H9 (cell line): ENCODE measurements at regions not wholly inside any gene's neighbourhood (a gene's known extent, or its start where the extent isn't known, plus 50 kb on each side); places are given as distances from the start of the nearest gene placed in this dataset.

ENCODE experiments used
- DNase-seq: peaks from one replicate; pipeline ENCODE4 v3.0.0-alpha.2; 2017
- H2AFZ ChIP-seq: one replicate; pipeline ENCODE4 v1.6.1; 2013; ENCODE audit warnings: mild to moderate bottlenecking, low read length, control low read depth, moderate library complexity
- H2AK5ac ChIP-seq: 2 replicates; pipeline ENCODE4 v1.6.1; 2013; ENCODE audit warnings: low read length, control low read depth, mixed read lengths; ENCODE audit not compliant: insufficient read length
- H2BK120ac ChIP-seq: one replicate; pipeline ENCODE4 v1.6.1; 2013; ENCODE audit warnings: low read depth, mild to moderate bottlenecking, low read length, control low read depth, inconsistent platforms; ENCODE audit not compliant: poor library complexity, severe bottlenecking
- H2BK12ac ChIP-seq: 2 replicates; pipeline ENCODE4 v1.6.1; 2013; ENCODE audit warnings: low read length, control low read depth, mixed read lengths, low read depth; ENCODE audit not compliant: insufficient read length
- H2BK15ac ChIP-seq: 2 replicates; pipeline ENCODE4 v1.6.1; 2013; ENCODE audit warnings: low read depth, low read length, control low read depth
- H2BK20ac ChIP-seq: one replicate; pipeline ENCODE4 v1.6.1; 2013; ENCODE audit warnings: low read depth, mild to moderate bottlenecking, low read length, control low read depth, inconsistent platforms; ENCODE audit not compliant: poor library complexity, severe bottlenecking
- H2BK5ac ChIP-seq: 2 replicates; pipeline ENCODE4 v1.6.1; 2013; ENCODE audit warnings: low read length, control low read depth, mixed read lengths; ENCODE audit not compliant: insufficient read length
- H3K14ac ChIP-seq: 2 replicates; pipeline ENCODE4 v1.6.1; 2013; ENCODE audit warnings: low read length, control low read depth; ENCODE audit not compliant: insufficient read depth
- H3K18ac ChIP-seq: 2 replicates; pipeline ENCODE4 v1.6.1; 2013; ENCODE audit warnings: low read depth, mild to moderate bottlenecking, mixed read lengths, low read length, control low read depth; ENCODE audit not compliant: insufficient read length
- H3K23ac ChIP-seq: 2 replicates; pipeline ENCODE4 v1.6.1; 2013; ENCODE audit warnings: low read length, control low read depth, mixed read lengths, low read depth; ENCODE audit not compliant: insufficient read length
- H3K23me2 ChIP-seq: 2 replicates; pipeline ENCODE4 v1.6.1; 2013; ENCODE audit warnings: low read depth, mild to moderate bottlenecking, mixed read lengths, low read length, control low read depth; ENCODE audit not compliant: insufficient read length, poor library complexity, severe bottlenecking
- H3K27ac ChIP-seq: 2 replicates; pipeline ENCODE4 v1.5.1; 2013; ENCODE audit warnings: low read length, control low read depth, mixed read lengths, low read depth; ENCODE audit not compliant: insufficient read length
- H3K27me3 ChIP-seq: 2 replicates; pipeline ENCODE4 v1.6.1; 2013; ENCODE audit warnings: low read length, control low read depth, inconsistent platforms; ENCODE audit not compliant: insufficient read depth
- H3K4ac ChIP-seq: 2 replicates; pipeline ENCODE4 v1.6.1; 2013; ENCODE audit warnings: low read depth, mild to moderate bottlenecking, control low read depth, inconsistent platforms, low read length, moderate library complexity
- H3K4me1 ChIP-seq: 2 replicates; pipeline ENCODE4 v1.6.1; 2013; ENCODE audit warnings: low read length, control low read depth, inconsistent platforms; ENCODE audit not compliant: insufficient read depth
- H3K4me2 ChIP-seq: 2 replicates; pipeline ENCODE4 v1.6.1; 2013; ENCODE audit warnings: low read length, control low read depth, mixed read lengths; ENCODE audit not compliant: insufficient read length, insufficient read depth
- H3K56ac ChIP-seq: 2 replicates; pipeline ENCODE4 v1.6.1; 2013; ENCODE audit warnings: low read depth, mild to moderate bottlenecking, mixed read lengths, low read length, control low read depth; ENCODE audit not compliant: insufficient read length
- H3K79me1 ChIP-seq: 2 replicates; pipeline ENCODE4 v1.6.1; 2013; ENCODE audit warnings: low read depth, mild to moderate bottlenecking, moderate library complexity, low read length, control low read depth, inconsistent platforms; ENCODE audit not compliant: insufficient read depth, poor library complexity, severe bottlenecking
- H3K79me2 ChIP-seq: 2 replicates; pipeline ENCODE4 v1.6.1; 2013; ENCODE audit warnings: low read length, control low read depth, inconsistent platforms; ENCODE audit not compliant: insufficient read depth
- H3K9ac ChIP-seq: 2 replicates; pipeline ENCODE4 v1.6.1; 2013; ENCODE audit warnings: low read length, control low read depth, mixed read lengths; ENCODE audit not compliant: insufficient read length; ENCODE audit errors: extremely low read depth
- H3K9me3 ChIP-seq: one replicate; pipeline ENCODE4 v1.6.1; 2013; ENCODE audit warnings: low read depth, low read length, inconsistent platforms; ENCODE audit not compliant: control insufficient read depth
- H3T11ph ChIP-seq: one replicate; pipeline ENCODE4 v1.6.1; 2013; ENCODE audit warnings: mild to moderate bottlenecking, low read length, control low read depth, inconsistent platforms
- H4K20me1 ChIP-seq: one replicate; pipeline ENCODE4 v1.6.1; 2013; ENCODE audit not compliant: control insufficient read depth, insufficient read length, insufficient read depth
- H4K5ac ChIP-seq: 2 replicates; pipeline ENCODE4 v1.6.1; 2013; ENCODE audit warnings: low read depth, mild to moderate bottlenecking, mixed read lengths, low read length, control low read depth; ENCODE audit not compliant: insufficient read length
- H4K8ac ChIP-seq: replicated peaks from 2 replicates; pipeline ENCODE4 v1.6.1; 2013; ENCODE audit warnings: low read length, control low read depth, mixed read lengths, low read depth; ENCODE audit not compliant: insufficient read length
- H4K91ac ChIP-seq: 2 replicates; pipeline ENCODE4 v1.6.1; 2013; ENCODE audit warnings: low read depth, mild to moderate bottlenecking, moderate library complexity, mixed read lengths, low read length, control low read depth; ENCODE audit not compliant: insufficient read length
- H3K27ac Mint-ChIP-seq, 3 experiments: 2 replicates in 2 of 3; 3 replicates in 1 of 3; pipeline ENCODE4 v1.8.0; 2020 to 2021; ENCODE audit warnings: mixed read lengths in 3 of 3, mild to moderate bottlenecking in 1 of 3, moderate library complexity in 1 of 3
- H3K27me3 Mint-ChIP-seq: 2 replicates; pipeline ENCODE4 v1.8.0; 2021; ENCODE audit warnings: low read depth, mild to moderate bottlenecking, moderate library complexity, mixed read lengths
- H3K36me3 Mint-ChIP-seq, 3 experiments: 2 replicates in 2 of 3; 3 replicates in 1 of 3; pipeline ENCODE4 v1.8.0; 2020 to 2021; ENCODE audit warnings: low read depth in 3 of 3, mixed read lengths in 3 of 3; ENCODE audit not compliant: insufficient read depth in 1 of 3
- H3K4me1 Mint-ChIP-seq, 2 experiments: 2 replicates each; pipeline ENCODE4 v1.8.0; 2020; ENCODE audit warnings: mixed read lengths in 2 of 2
- H3K4me3 Mint-ChIP-seq, 2 experiments: 2 replicates in 1 of 2; 3 replicates in 1 of 2; pipeline ENCODE4 v1.8.0; 2020 to 2021; ENCODE audit warnings: mild to moderate bottlenecking in 2 of 2, mixed read lengths in 2 of 2, moderate library complexity in 1 of 2
- H3K9me3 Mint-ChIP-seq, 2 experiments: 2 replicates in 1 of 2; 3 replicates in 1 of 2; pipeline ENCODE4 v1.8.0; 2020; ENCODE audit warnings: mild to moderate bottlenecking in 2 of 2, mixed read lengths in 2 of 2, moderate library complexity in 1 of 2
- WGBS: extraction: QIAGEN DNeasy Blood & Tissue Kit; methylation state at CpG from one replicate; pipeline ENCODE4 v1.1.7; 2013; ENCODE audit warnings: missing lambda C conversion rate, low lambda C conversion rate, mixed read lengths; ENCODE audit not compliant: insufficient read length; ENCODE audit errors: extremely low coverage; 5-methylcytosine and 5-hydroxymethylcytosine counted together
- TF ChIP-seq, protein P1 (sequence below): fragments of 200-600 bp; sonication (generic); conservative IDR thresholded peaks from 3 replicates; pipeline ENCODE4 v1.8.0; 2021; ENCODE audit warnings: antibody characterized with exemption, mild to moderate bottlenecking

GRCh38 chr14:101502761-101503392 lies 58.4 kb upstream of the DIO3 start:
- Histone ChIP-seq H3K27me3 (no peaks in the 10 kb centered on the region; the same call in 1 of the 2 replicates), H3K79me1 (no peaks in the 10 kb centered on the region), H3K4ac (no peak overlapping the region), H3K23ac (no peak overlapping the region), H4K8ac (no peak overlapping the region), H4K20me1 (no peaks in the 10 kb centered on the region), H3K23me2 (no peaks in the 10 kb centered on the region), H3K4me1 (no peaks in the 10 kb centered on the region), H4K5ac (no peak overlapping the region), H2BK15ac (no peak overlapping the region), H3K27ac (no peak overlapping the region), H3K9me3 (no peaks in the 10 kb centered on the region), H2BK12ac (no peak overlapping the region), H2BK120ac (no peak overlapping the region), H3K4me2 (no peak overlapping the region), H3T11ph (no peak overlapping the region), H2BK5ac (no peak overlapping the region), H3K18ac (no peak overlapping the region), H2AFZ (no peak overlapping the region), H3K9ac (no peak overlapping the region), H3K79me2 (no peaks in the 10 kb centered on the region), H3K14ac (no peak overlapping the region), H4K91ac (no peak overlapping the region), H2BK20ac (no peak overlapping the region), H2AK5ac (no peak overlapping the region), H3K56ac (no peak overlapping the region)
- H3K9me3 Mint-ChIP-seq, result peaks cover 2 to 12% of the 10 kb centered on the region in 2 experiments; a peak in 4 of 5 replicates
- peak; percentile 5 for DNase-seq
- H3K36me3 Mint-ChIP-seq, result peaks cover 0 to 8% (median 2%) of the 10 kb centered on the region in 3 experiments; a peak in 5 of 7 replicates
- H3K4me3 Mint-ChIP-seq, result no peak overlapping the region
- H3K27ac Mint-ChIP-seq, result no peak overlapping the region
- 0 out of 4 replicates have a peak, but pooled peaks cover 0 to under 1% of the 10 kb centered on the region in 2 experiments for H3K4me1 Mint-ChIP-seq
- TF ChIP-seq, protein P1, sequence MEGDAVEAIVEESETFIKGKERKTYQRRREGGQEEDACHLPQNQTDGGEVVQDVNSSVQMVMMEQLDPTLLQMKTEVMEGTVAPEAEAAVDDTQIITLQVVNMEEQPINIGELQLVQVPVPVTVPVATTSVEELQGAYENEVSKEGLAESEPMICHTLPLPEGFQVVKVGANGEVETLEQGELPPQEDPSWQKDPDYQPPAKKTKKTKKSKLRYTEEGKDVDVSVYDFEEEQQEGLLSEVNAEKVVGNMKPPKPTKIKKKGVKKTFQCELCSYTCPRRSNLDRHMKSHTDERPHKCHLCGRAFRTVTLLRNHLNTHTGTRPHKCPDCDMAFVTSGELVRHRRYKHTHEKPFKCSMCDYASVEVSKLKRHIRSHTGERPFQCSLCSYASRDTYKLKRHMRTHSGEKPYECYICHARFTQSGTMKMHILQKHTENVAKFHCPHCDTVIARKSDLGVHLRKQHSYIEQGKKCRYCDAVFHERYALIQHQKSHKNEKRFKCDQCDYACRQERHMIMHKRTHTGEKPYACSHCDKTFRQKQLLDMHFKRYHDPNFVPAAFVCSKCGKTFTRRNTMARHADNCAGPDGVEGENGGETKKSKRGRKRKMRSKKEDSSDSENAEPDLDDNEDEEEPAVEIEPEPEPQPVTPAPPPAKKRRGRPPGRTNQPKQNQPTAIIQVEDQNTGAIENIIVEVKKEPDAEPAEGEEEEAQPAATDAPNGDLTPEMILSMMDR, result no peak
- H3K27me3 Mint-ChIP-seq, result peaks cover 11% of the 10 kb centered on the region
- no CpG with 5 or more reads among the region's 18 CpGs for WGBS
